HCT116 (cell line): ENCODE measurements at regions not wholly inside any gene's neighbourhood (a gene's known extent, or its start where the extent isn't known, plus 50 kb on each side); places are given as distances from the start of the nearest gene placed in this dataset.

Experiments
- ATAC-seq: fragments of 200-7000 bp; cut with Tn5 transposase; 2 replicates; pipeline ENCODE4 v1.9.1; 2020; ENCODE audit warnings: mild to moderate bottlenecking, moderate library complexity
- BruUV-seq: library from RNA; stranded (reverse); fragments of 400-500 nt; replicated peaks from 2 replicates; lab custom pipeline; 2021; lab: Mats Ljungman, UMichigan
- CTCF ChIA-PET: fragments of 300-600 bp; sonication (Branson Sonifier 250); formaldehyde crosslinking; loops from one replicate; lab custom pipeline; 2021; ENCODE audit warnings: antibody characterized with exemption; lab: Charles Lee
- POLR2A ChIA-PET: fragments of 300-600, 350-600 bp; sonication (Branson Sonifier 250); formaldehyde crosslinking; loops from one replicate; lab custom pipeline; 2021; ENCODE audit warnings: antibody characterized with exemption; lab: Charles Lee
- RAD21 ChIA-PET, 2 experiments: fragments of 300-600 bp; sonication (Branson Sonifier 250); formaldehyde crosslinking; loops; one replicate each; lab custom pipeline; 2023; ENCODE audit warnings: low total read pairs in 2 of 2; ENCODE audit not compliant: uncharacterized antibody in 2 of 2, unreplicated experiment in 2 of 2, low non-redundant PET in 1 of 2; lab: Charles Lee
- DNase-seq: peaks from one replicate; pipeline ENCODE4 v3.0.0-alpha.2; 2010; ENCODE audit warnings: low read depth, low spot score
- H2AFZ ChIP-seq: fragments of 200-600 bp; shearing (Covaris generic), sonication (generic); 2 replicates; pipeline ENCODE4 v1.6.1; 2017; ENCODE audit warnings: low read depth, mixed run types, mixed read lengths, antibody characterized with exemption, low read length; ENCODE audit not compliant: poor library complexity, severe bottlenecking
- H3K27ac ChIP-seq: 2 replicates; pipeline ENCODE4 v1.5.1; 2012; ENCODE audit warnings: low read depth, low read length
- H3K27me3 ChIP-seq: fragments of 200-600 bp; sonication (generic); 2 replicates; pipeline ENCODE4 v1.6.1; 2016; ENCODE audit warnings: mixed run types, low read length, mixed read lengths; ENCODE audit not compliant: insufficient read depth
- H3K36me3 ChIP-seq, 2 experiments: fragments of 200-500 bp in 1 of 2; fragments of 200-600 bp in 1 of 2; sonication (Bioruptor generic) in 1 of 2; sonication (generic) in 1 of 2; 2 replicates each; pipeline versions ENCODE4 v1.5.1 to v1.6.1; 2014 to 2016; ENCODE audit warnings: low read length in 2 of 2, inconsistent platforms in 1 of 2, mixed read lengths in 1 of 2, mixed run types in 1 of 2; ENCODE audit not compliant: insufficient read depth in 2 of 2, control insufficient read depth in 1 of 2
- H3K4me1 ChIP-seq, 2 experiments: fragments of 200-600 bp in 1 of 2; sonication (generic) in 1 of 2; 2 replicates each; pipeline versions ENCODE4 v1.5.1 to v1.6.1; 2012 to 2017; ENCODE audit warnings: low read length in 2 of 2, inconsistent platforms in 1 of 2, mild to moderate bottlenecking in 1 of 2, mixed read lengths in 1 of 2, mixed run types in 1 of 2, moderate library complexity in 1 of 2; ENCODE audit not compliant: insufficient read depth in 2 of 2, control insufficient read depth in 1 of 2
- H3K4me2 ChIP-seq: fragments of 200-600 bp; sonication (generic); 2 replicates; pipeline ENCODE4 v1.6.1; 2017; ENCODE audit warnings: mixed run types, low read length, mixed read lengths
- H3K4me3 ChIP-seq, 2 experiments: fragments of 200-600 bp in 1 of 2; sonication (generic) in 1 of 2; replicated peaks in 1 of 2; 2 replicates each; pipeline ENCODE4 v1.5.1; 2011 to 2016; ENCODE audit warnings: low read length in 2 of 2, control low read depth in 1 of 2, low read depth in 1 of 2, mild to moderate bottlenecking in 1 of 2, mixed read lengths in 1 of 2, mixed run types in 1 of 2
- H3K79me2 ChIP-seq: fragments of 200-600 bp; sonication (generic); 2 replicates; pipeline ENCODE4 v1.6.1; 2017; ENCODE audit warnings: mild to moderate bottlenecking, mixed run types, low read length, moderate library complexity, mixed read lengths; ENCODE audit not compliant: insufficient read depth
- H3K9ac ChIP-seq: fragments of 200-600 bp; sonication (generic); 2 replicates; pipeline ENCODE4 v1.6.1; 2016; ENCODE audit warnings: low read length, mixed read lengths
- H3K9me2 ChIP-seq: fragments of 200-600 bp; sonication (generic), shearing (Covaris generic); 2 replicates; pipeline ENCODE4 v1.6.1; 2017; ENCODE audit warnings: mixed run types, mild to moderate bottlenecking, moderate library complexity; ENCODE audit not compliant: insufficient read depth
- H3K9me3 ChIP-seq, 2 experiments: fragments of 200-500 bp in 1 of 2; fragments of 200-600 bp in 1 of 2; sonication (Bioruptor generic) in 1 of 2; sonication (generic) in 1 of 2; 2 replicates each; pipeline ENCODE4 v1.6.1; 2014 to 2017; ENCODE audit warnings: low read length in 2 of 2, mixed read lengths in 2 of 2, inconsistent platforms in 1 of 2, low read depth in 1 of 2, mild to moderate bottlenecking in 1 of 2, mixed run types in 1 of 2, moderate library complexity in 1 of 2; ENCODE audit not compliant: control insufficient read depth in 1 of 2, insufficient read depth in 1 of 2
- H4K20me1 ChIP-seq: fragments of 200-600 bp; sonication (generic), shearing (Covaris generic); 2 replicates; pipeline ENCODE4 v1.6.1; 2017; ENCODE audit warnings: mixed run types, mild to moderate bottlenecking, moderate library complexity; ENCODE audit not compliant: insufficient read depth
- CEBPB ChIP-seq: IDR thresholded peaks from 2 replicates; pipeline ENCODE4 v1.6.1; 2012; ENCODE audit warnings: low read depth
- CTCF ChIP-seq, 3 experiments: fragments of 200-600 bp in 1 of 3; sonication (generic) in 1 of 3; IDR thresholded peaks in 2 of 3; conservative IDR thresholded peaks in 1 of 3; 2 replicates each; pipeline ENCODE4 v1.5.1; 2012 to 2017; ENCODE audit warnings: low read depth in 2 of 3, low read length in 2 of 3, antibody characterized with exemption in 1 of 3, borderline replicate concordance in 1 of 3, control low read depth in 1 of 3, mild to moderate bottlenecking in 1 of 3, mixed read lengths in 1 of 3, mixed run types in 1 of 3, moderate library complexity in 1 of 3; ENCODE audit not compliant: insufficient read depth in 1 of 3
- EGR1 ChIP-seq: IDR thresholded peaks from 2 replicates; pipeline ENCODE4 v1.6.1; 2012; ENCODE audit warnings: low read depth
- EZH2phosphoT487 ChIP-seq: fragments of 200-600 bp; IDR thresholded peaks from 2 replicates; pipeline ENCODE4 v1.6.1; 2018; ENCODE audit warnings: antibody characterized with exemption, borderline replicate concordance
- MAX ChIP-seq: IDR thresholded peaks from 2 replicates; pipeline ENCODE4 v1.6.1; 2012
- POLR2A ChIP-seq: IDR thresholded peaks from 2 replicates; pipeline ENCODE4 v1.7.0; 2011; ENCODE audit warnings: borderline replicate concordance; ENCODE audit not compliant: insufficient read depth, insufficient read length; ENCODE audit errors: extremely low read depth
- RAD21 ChIP-seq: IDR thresholded peaks from 2 replicates; pipeline ENCODE4 v1.6.1; 2012; ENCODE audit warnings: low read depth, mild to moderate bottlenecking
- SIN3A ChIP-seq: IDR thresholded peaks from 2 replicates; pipeline ENCODE4 v1.6.1; 2012; ENCODE audit warnings: low read depth
- TCF7L2 ChIP-seq: IDR thresholded peaks from 2 replicates; pipeline ENCODE4 v1.7.0; 2011; ENCODE audit warnings: borderline replicate concordance, inconsistent platforms; ENCODE audit not compliant: insufficient read depth, insufficient read length; ENCODE audit errors: extremely low read depth
- intact Hi-C: fragments of 100-400 bp; cut with micrococcal nuclease; formaldehyde crosslinking; loops from 2 replicates; pipeline ENCODE4 v1.10.0; 2022

DNA sequence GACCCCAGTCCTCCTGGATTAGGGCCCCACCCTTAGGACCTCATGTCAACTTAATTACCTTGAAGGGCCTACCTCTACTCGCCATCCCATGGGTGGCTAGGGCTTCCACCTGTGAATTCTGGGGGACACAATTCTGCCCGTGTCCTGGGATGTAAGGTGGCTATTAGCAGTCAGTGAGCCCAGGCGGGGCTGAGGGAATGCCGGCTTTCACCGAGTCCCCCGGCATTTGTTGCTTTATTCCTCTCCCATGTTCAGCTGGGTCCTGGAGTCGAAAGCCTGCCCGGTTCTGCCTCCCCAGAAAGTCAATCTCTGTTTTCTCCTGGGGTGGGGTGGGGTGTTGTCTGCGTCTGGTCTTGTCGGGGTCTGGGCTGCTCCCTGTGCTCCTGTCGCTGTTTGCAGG is 125.6 kb downstream of the GLRX3 start (continued):
- TF ChIP-seq MAX = no peak

- no peaks in the 10 kb centered on the region for H3K36me3 ChIP-seq
- TF ChIP-seq CTCF (IDR thresholded peaks at IDR 0.05 in 2 of 3, conservative IDR thresholded peaks at IDR 0.05 in 1 of 3; ENCODE audit: borderline replicate concordance in 1 of 3, insufficient read depth in 1 of 3, low read depth in 2 of 3, low read length in 2 of 3) (no peak), POLR2A (no peak), SIN3A (no peak), EGR1 (no peak), TCF7L2 (no peak), MAX (no peak), CEBPB (no peak), RAD21 (no peak), EZH2phosphoT487 (no peak)
- no peaks in the 10 kb centered on the region for H3K4me1 ChIP-seq
- no peaks in the 10 kb centered on the region for H4K20me1 ChIP-seq
- RAD21 ChIA-PET = no interaction called here
- H3K9ac ChIP-seq = no peak overlapping the region
- H3K9me3 ChIP-seq = no peaks in the 10 kb centered on the region
- H3K9me2 ChIP-seq = no peaks in the 10 kb centered on the region
- intact Hi-C loops = no loop called here
- no peak for ATAC-seq
- CTCF ChIA-PET = no interaction called here
- no peaks in the 10 kb centered on the region for H3K79me2 ChIP-seq
- no peak overlapping the region for H3K4me3 ChIP-seq
- BruUV-seq = no TSS peak
- H2AFZ ChIP-seq = no peak overlapping the region
- H3K4me2 ChIP-seq = no peak overlapping the region
- no peak overlapping the region for H3K27ac ChIP-seq
- DNase-seq = no peak
- POLR2A ChIA-PET = no interaction called here
- no peaks in the 10 kb centered on the region for H3K27me3 ChIP-seq
Measured at GRCh38 chr10:130263289-130263688, 127.1 kb downstream of the GLRX3 start.
